Testis (tissue), 2 donors: ENCODE measurements at regions not wholly inside any gene's neighbourhood (a gene's known extent, or its start where the extent isn't known, plus 50 kb on each side); places are given as distances from the start of the nearest gene placed in this dataset.

Experiments
- DNase-seq: peaks from one replicate; pipeline ENCODE4 v3.0.0-alpha.2; 2019
- H3K27ac ChIP-seq, 2 donors: fragments of 200-600 bp; sonication (generic); one replicate each; pipeline ENCODE4 v1.5.1; 2019
- H3K27me3 ChIP-seq: fragments of 200-600 bp; sonication (generic); one replicate; pipeline ENCODE4 v1.5.1; 2019
- H3K36me3 ChIP-seq: fragments of 200-600 bp; sonication (generic); one replicate; pipeline ENCODE4 v1.5.1; 2017; ENCODE audit warnings: low read depth; ENCODE audit errors: missing control alignments
- H3K4me1 ChIP-seq: fragments of 200-600 bp; sonication (generic); one replicate; pipeline ENCODE4 v1.5.1; 2019
- H3K4me3 ChIP-seq, 2 donors: fragments of 200-600 bp; sonication (generic); one replicate each; pipeline ENCODE4 v1.5.1; 2017 to 2019
- H3K9me3 ChIP-seq: fragments of 200-600 bp; sonication (generic); one replicate; pipeline ENCODE4 v1.5.1; 2017
- CTCF ChIP-seq, 3 experiments: fragments of 450-650 bp in 2 of 3; fragments of 200-600 bp in 1 of 3; sonication (generic) in 1 of 3; IDR thresholded peaks; one replicate each; pipeline ENCODE4 v1.5.1; 2016 to 2019; ENCODE audit warnings: antibody characterized with exemption in 3 of 3, mild to moderate bottlenecking in 2 of 3, moderate library complexity in 1 of 3
- POLR2A ChIP-seq: fragments of 450-650 bp; IDR thresholded peaks from one replicate; pipeline ENCODE4 v1.6.1; 2017; ENCODE audit warnings: antibody characterized with exemption, mild to moderate bottlenecking, moderate library complexity
- WGBS, 2 donors: methylation state at CpG; one replicate each; pipeline ENCODE4 v1.1.5; 2018; 5-methylcytosine and 5-hydroxymethylcytosine counted together
- intact Hi-C: fragments of 100-400 bp; cut with DNase I; formaldehyde crosslinking; loops from one replicate; pipeline ENCODE4 v1.15.1; 2023; ENCODE audit warnings: low total_unique reads

- H3K36me3 ChIP-seq, result no peaks in the 10 kb centered on the region
- TF ChIP-seq CTCF (IDR thresholded peaks at IDR 0.05) (no peak), POLR2A (no peak)
- no peak for DNase-seq
- intact Hi-C loops, result no loop called here
- 81 to 92% methylated on average over 4 to 5 of the region's 5 CpGs for WGBS, 2 donors
- H3K27ac ChIP-seq, result no peak overlapping the region
- no peak overlapping the region for H3K4me3 ChIP-seq
- no peaks in the 10 kb centered on the region for H3K9me3 ChIP-seq
- H3K27me3 ChIP-seq, result no peaks in the 10 kb centered on the region
- H3K4me1 ChIP-seq, result no peaks in the 10 kb centered on the region
These were observed 174.3 kb downstream of the TSHZ3 start for GRCh38 chr19:31174948-31175347.

GRCh38 chr19:31173991-31174390 lies 175.2 kb downstream of the TSHZ3 start:
- intact Hi-C loops, result no loop called here
- no peaks in the 10 kb centered on the region for H3K9me3 ChIP-seq
- no peaks in the 10 kb centered on the region for H3K4me1 ChIP-seq
- WGBS, 2 donors, result 85 to 91% methylated on average over 4 of the region's 4 CpGs
- H3K27ac ChIP-seq, result no peak overlapping the region
- TF ChIP-seq POLR2A, result no peak
- TF ChIP-seq CTCF (IDR thresholded peaks at IDR 0.05), result no peak
- no peaks in the 10 kb centered on the region for H3K27me3 ChIP-seq
- H3K36me3 ChIP-seq, result no peaks in the 10 kb centered on the region
- H3K4me3 ChIP-seq, result no peak overlapping the region
- DNase-seq, result no peak

- Histone ChIP-seq H3K4me1 (no peaks in the 10 kb centered on the region), H3K4me3 (no peak overlapping the region), H3K36me3 (no peaks in the 10 kb centered on the region), H3K27ac (no peak overlapping the region), H3K9me3 (no peaks in the 10 kb centered on the region), H3K27me3 (no peaks in the 10 kb centered on the region)
- intact Hi-C loops, result no loop called here
- TF ChIP-seq POLR2A (no peak), CTCF (IDR thresholded peaks at IDR 0.05) (no peak)
- no peak for DNase-seq
- 92 to 99% methylated on average over 4 of the region's 4 CpGs for WGBS, 2 donors
These were observed 177.3 kb downstream of the TSHZ3 start for GRCh38 chr19:31171936-31172335.

GRCh38 chr19:31170046-31170445 lies 179.2 kb downstream of the TSHZ3 start:
- H3K27ac ChIP-seq, result no peak overlapping the region
- no peaks in the 10 kb centered on the region for H3K36me3 ChIP-seq
- no peaks in the 10 kb centered on the region for H3K27me3 ChIP-seq
- 87 to 92% methylated on average over 2 of the region's 2 CpGs for WGBS, 2 donors
- no peaks in the 10 kb centered on the region for H3K9me3 ChIP-seq
- no peak for DNase-seq
- intact Hi-C loops, result no loop called here
- no peak for TF ChIP-seq POLR2A
- no peak for TF ChIP-seq CTCF (IDR thresholded peaks at IDR 0.05)
- H3K4me1 ChIP-seq, result no peaks in the 10 kb centered on the region
- H3K4me3 ChIP-seq, result no peak overlapping the region

GRCh38 chr19:31168106-31168625 lies 181.1 kb downstream of the TSHZ3 start:
- intact Hi-C loops, result no loop called here
- TF ChIP-seq POLR2A, result no peak
- no peak for TF ChIP-seq CTCF (IDR thresholded peaks at IDR 0.05)
- Histone ChIP-seq H3K4me1 (no peaks in the 10 kb centered on the region), H3K36me3 (no peaks in the 10 kb centered on the region), H3K27ac (no peak overlapping the region), H3K9me3 (no peaks in the 10 kb centered on the region), H3K4me3 (no peak overlapping the region), H3K27me3 (no peaks in the 10 kb centered on the region)
- DNase-seq, result no peak
- WGBS, 2 donors, result 81 to 84% methylated on average over 8 of the region's 8 CpGs
